ENCODE measurements at regions not wholly inside any gene's neighbourhood (a gene's known extent, or its start where the extent isn't known, plus 50 kb on each side); places are given as distances from the start of the nearest gene placed in this dataset.

DNA sequence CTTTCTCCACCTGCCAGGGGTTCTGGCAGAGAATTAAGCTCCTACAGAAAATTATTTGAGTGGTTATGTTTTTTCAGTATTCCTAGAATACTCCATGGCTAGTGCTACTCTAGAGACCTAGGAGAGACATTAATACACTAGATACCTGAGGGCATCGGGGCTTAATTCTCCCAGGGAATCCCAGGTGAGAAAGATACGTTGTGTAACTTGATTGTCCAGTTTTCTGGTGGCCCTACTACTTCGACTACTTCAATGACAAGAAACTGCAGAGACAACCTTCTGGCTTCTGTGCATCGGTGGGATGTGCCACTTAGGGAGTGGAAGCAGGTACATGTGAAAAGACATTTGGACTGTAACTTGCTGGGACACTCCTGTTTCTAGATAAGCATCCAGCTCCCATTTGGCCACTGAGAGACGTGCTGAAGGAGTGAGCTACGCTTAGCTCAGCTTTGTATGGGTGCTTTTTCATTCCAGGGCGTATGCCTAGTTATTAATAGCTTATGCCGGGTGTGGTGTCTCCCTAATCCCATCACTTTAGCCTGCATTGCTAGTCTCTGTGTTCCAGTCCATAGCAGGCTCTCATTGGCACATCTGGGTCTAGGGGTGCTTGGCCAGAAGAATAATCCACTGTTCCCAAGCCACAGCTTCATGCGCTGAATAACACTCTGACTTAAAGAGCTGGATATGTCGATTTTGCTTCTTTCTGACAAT is 300.7 kb downstream of the SIPA1L2 start:
- TF ChIP-seq CTBP1 (IDR thresholded peaks at IDR 0.05; ENCODE audit: borderline replicate concordance) (no peak), SUZ12 (IDR thresholded peaks at IDR 0.05) (no peak), FOXM1 (IDR thresholded peaks at IDR 0.05; ENCODE audit: borderline replicate concordance) (no peak), FOXA1 (IDR thresholded peaks at IDR 0.05) (no peak), TARDBP (IDR thresholded peaks at IDR 0.05) (no peak), ZNF384 (IDR thresholded peaks at IDR 0.05) (no peak), ELF4 (IDR thresholded peaks at IDR 0.05) (no peak), BHLHE40 (IDR thresholded peaks at IDR 0.05; ENCODE audit: borderline replicate concordance) (no peak), SP1 (IDR thresholded peaks at IDR 0.05) (no peak), LEF1 (IDR thresholded peaks at IDR 0.05; ENCODE audit: borderline replicate concordance) (no peak)
- TF ChIP-seq, protein P1, sequence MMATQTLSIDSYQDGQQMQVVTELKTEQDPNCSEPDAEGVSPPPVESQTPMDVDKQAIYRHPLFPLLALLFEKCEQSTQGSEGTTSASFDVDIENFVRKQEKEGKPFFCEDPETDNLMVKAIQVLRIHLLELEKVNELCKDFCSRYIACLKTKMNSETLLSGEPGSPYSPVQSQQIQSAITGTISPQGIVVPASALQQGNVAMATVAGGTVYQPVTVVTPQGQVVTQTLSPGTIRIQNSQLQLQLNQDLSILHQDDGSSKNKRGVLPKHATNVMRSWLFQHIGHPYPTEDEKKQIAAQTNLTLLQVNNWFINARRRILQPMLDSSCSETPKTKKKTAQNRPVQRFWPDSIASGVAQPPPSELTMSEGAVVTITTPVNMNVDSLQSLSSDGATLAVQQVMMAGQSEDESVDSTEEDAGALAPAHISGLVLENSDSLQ (IDR thresholded peaks at IDR 0.05), result no peak
